ENCODE measurements at regions not wholly inside any gene's neighbourhood (a gene's known extent, or its start where the extent isn't known, plus 50 kb on each side); places are given as distances from the start of the nearest gene placed in this dataset.

- POLR2A ChIA-PET, result no interaction called here
- H3K9me3 Mint-ChIP-seq (ENCODE audit: unreplicated experiment), result no peaks in the 10 kb centered on the region
Observed at GRCh38 chr18:28657961-28658360, 481.0 kb upstream of the CDH2 start.

GRCh38 chr18:28652654-28653053 lies 475.7 kb upstream of the CDH2 start:
- Mint-ChIP-seq H3K4me1 (ENCODE audit: low read depth, unreplicated experiment) (no peaks in the 10 kb centered on the region), H3K4me3 (ENCODE audit: unreplicated experiment) (no peak overlapping the region), H3K27me3 (ENCODE audit: insufficient read depth, unreplicated experiment) (peaks cover 13% of the 10 kb centered on the region), H3K27ac (ENCODE audit: unreplicated experiment) (no peak overlapping the region), H3K36me3 (ENCODE audit: insufficient read depth, unreplicated experiment) (no peaks in the 10 kb centered on the region), H3K9me3 (ENCODE audit: unreplicated experiment) (no peaks in the 10 kb centered on the region)
- no peaks in the 10 kb centered on the region for H3K27me3 ChIP-seq (replicated peaks; ENCODE audit: control insufficient read depth, insufficient read depth, low read length)
- no peaks in the 10 kb centered on the region for H3K9me3 ChIP-seq
- H3K4me1 ChIP-seq, result no peaks in the 10 kb centered on the region
- BruUV-seq (replicated peaks), result no TSS peak
- POLR2A ChIA-PET, result no interaction called here
- intact Hi-C loops (cut with micrococcal nuclease; ENCODE audit: unreplicated experiment), result no loop called here
- no peak for DNase-seq
- no peaks in the 10 kb centered on the region for H3K36me3 ChIP-seq (ENCODE audit: control insufficient read depth, insufficient read depth, low read length)
- CTCF ChIA-PET, result no interaction called here
- H3K4me3 ChIP-seq (ENCODE audit: low read depth, low read length), result no peak overlapping the region
- no peak for TF ChIP-seq CTCF (IDR thresholded peaks at IDR 0.05; ENCODE audit: insufficient read depth in 1 of 2, low read depth in 1 of 2, low read length in 1 of 2, severe bottlenecking in 1 of 2, unreplicated experiment in 1 of 2)

More at GRCh38 chr18:28657961-28658360, 481.0 kb upstream of the CDH2 start:
- H3K27me3 ChIP-seq (replicated peaks; ENCODE audit: control insufficient read depth, insufficient read depth, low read length), result no peaks in the 10 kb centered on the region
- TF ChIP-seq CTCF (IDR thresholded peaks at IDR 0.05; ENCODE audit: insufficient read depth in 1 of 2, low read depth in 1 of 2, low read length in 1 of 2, severe bottlenecking in 1 of 2, unreplicated experiment in 1 of 2), result no peak
- intact Hi-C loops (cut with micrococcal nuclease; ENCODE audit: unreplicated experiment), result no loop called here
- no peak overlapping the region for H3K4me3 ChIP-seq (ENCODE audit: low read depth, low read length)
- Mint-ChIP-seq H3K27me3 (ENCODE audit: insufficient read depth, unreplicated experiment) (peaks cover under 1% of the 10 kb centered on the region), H3K4me3 (ENCODE audit: unreplicated experiment) (no peak overlapping the region), H3K4me1 (ENCODE audit: low read depth, unreplicated experiment) (no peaks in the 10 kb centered on the region), H3K27ac (ENCODE audit: unreplicated experiment) (no peak overlapping the region), H3K36me3 (ENCODE audit: insufficient read depth, unreplicated experiment) (no peaks in the 10 kb centered on the region)
- no peaks in the 10 kb centered on the region for H3K36me3 ChIP-seq (ENCODE audit: control insufficient read depth, insufficient read depth, low read length)
- CTCF ChIA-PET, result no interaction called here
- BruUV-seq (replicated peaks), result no TSS peak
- no peaks in the 10 kb centered on the region for H3K4me1 ChIP-seq
- DNase-seq, result no peak
- no peaks in the 10 kb centered on the region for H3K9me3 ChIP-seq

- H3K27me3 ChIP-seq (replicated peaks; ENCODE audit: control insufficient read depth, insufficient read depth, low read length), result no peaks in the 10 kb centered on the region
- no peaks in the 10 kb centered on the region for H3K9me3 ChIP-seq
- Mint-ChIP-seq H3K27me3 (ENCODE audit: insufficient read depth, unreplicated experiment) (peaks cover 13% of the 10 kb centered on the region), H3K27ac (ENCODE audit: unreplicated experiment) (no peak overlapping the region), H3K4me1 (ENCODE audit: low read depth, unreplicated experiment) (no peaks in the 10 kb centered on the region), H3K36me3 (ENCODE audit: insufficient read depth, unreplicated experiment) (no peaks in the 10 kb centered on the region), H3K4me3 (ENCODE audit: unreplicated experiment) (no peak overlapping the region), H3K9me3 (ENCODE audit: unreplicated experiment) (no peaks in the 10 kb centered on the region)
- POLR2A ChIA-PET, result no interaction called here
- TF ChIP-seq CTCF (IDR thresholded peaks at IDR 0.05; ENCODE audit: insufficient read depth in 1 of 2, low read depth in 1 of 2, low read length in 1 of 2, severe bottlenecking in 1 of 2, unreplicated experiment in 1 of 2), result no peak
- intact Hi-C loops (cut with micrococcal nuclease; ENCODE audit: unreplicated experiment), result no loop called here
- H3K4me1 ChIP-seq, result no peaks in the 10 kb centered on the region
- no TSS peak for BruUV-seq (replicated peaks)
- H3K36me3 ChIP-seq (ENCODE audit: control insufficient read depth, insufficient read depth, low read length), result no peaks in the 10 kb centered on the region
- H3K4me3 ChIP-seq (ENCODE audit: low read depth, low read length), result no peak overlapping the region
- DNase-seq, result no peak
- CTCF ChIA-PET, result no interaction called here
Observed at GRCh38 chr18:28651298-28651697, 474.4 kb upstream of the CDH2 start.
